Ecto neural progenitor cell (in vitro differentiated cells): ENCODE measurements at regions not wholly inside any gene's neighbourhood (a gene's known extent, or its start where the extent isn't known, plus 50 kb on each side); places are given as distances from the start of the nearest gene placed in this dataset.
"Not testable (repeated sequence)": the region's sequence is repeated elsewhere in the genome, so short reads cannot be mapped to it uniquely, and the experiment has no call there.

ENCODE experiments used
- DNase-seq: peaks from one replicate; pipeline ENCODE4 v3.0.0-alpha.2; 2018; ENCODE audit warnings: low spot score

DNA sequence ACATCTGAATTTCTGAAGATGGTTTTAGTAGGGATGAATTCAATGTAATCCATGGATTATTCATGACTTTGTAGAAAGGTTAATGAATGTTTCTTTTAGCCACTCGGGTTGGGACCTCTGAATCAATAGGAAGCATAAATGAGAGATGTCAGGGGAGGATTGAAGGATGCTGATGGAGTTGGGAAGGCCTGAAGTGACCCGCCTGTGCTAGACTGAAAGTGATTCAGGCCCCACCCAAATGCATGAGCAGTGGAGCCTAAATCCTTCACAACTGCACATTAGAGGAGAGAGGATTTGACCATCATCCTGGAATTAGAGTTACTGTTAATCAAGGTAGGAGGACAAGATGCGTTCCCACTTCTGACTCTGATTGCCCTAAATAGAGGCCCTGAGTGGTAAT is 162.2 kb upstream of the PTPN20 start:
- DNase-seq = not testable (repeated sequence)

DNA sequence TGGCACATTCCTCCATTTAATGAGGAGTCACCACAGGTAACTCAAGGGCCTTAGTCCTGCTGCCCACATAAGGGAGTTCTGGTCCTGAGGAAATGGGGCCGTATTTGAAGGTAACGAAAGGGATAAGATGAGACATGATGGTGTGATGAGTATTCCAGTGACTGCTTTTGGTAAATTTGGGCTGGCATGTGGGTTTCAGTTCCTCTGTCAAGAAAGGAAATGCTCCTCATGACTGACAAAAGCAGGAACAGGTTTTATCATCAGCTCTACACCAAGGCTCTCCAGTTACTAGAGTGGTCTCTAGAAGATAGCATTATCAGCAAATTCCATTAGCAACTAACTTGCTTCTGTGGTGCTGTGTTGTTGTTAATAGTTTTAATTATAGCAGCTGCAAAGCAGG is 161.8 kb upstream of the PTPN20 start:
- DNase-seq = not testable (repeated sequence)

DNA sequence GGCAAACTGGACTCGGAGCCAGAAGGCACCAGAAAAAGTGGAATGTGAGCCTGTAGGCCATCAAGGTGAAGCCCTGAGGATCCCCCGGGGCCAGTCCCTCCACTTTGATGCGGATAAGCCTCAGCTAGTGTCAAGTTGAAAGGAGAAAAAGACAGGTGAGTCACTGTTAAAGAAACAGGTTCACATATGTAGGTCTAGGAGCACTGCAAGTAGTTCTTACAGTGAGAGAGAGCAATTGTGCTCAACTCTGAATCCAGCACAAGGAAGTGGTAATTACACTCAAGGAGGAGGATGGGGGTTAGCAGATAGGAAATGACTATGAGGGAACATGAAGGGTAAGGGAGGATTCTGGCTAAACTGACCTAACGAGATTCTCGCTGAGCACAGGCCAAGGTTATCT is 157.5 kb upstream of the PTPN20 start:
- not testable (repeated sequence) for DNase-seq

DNA sequence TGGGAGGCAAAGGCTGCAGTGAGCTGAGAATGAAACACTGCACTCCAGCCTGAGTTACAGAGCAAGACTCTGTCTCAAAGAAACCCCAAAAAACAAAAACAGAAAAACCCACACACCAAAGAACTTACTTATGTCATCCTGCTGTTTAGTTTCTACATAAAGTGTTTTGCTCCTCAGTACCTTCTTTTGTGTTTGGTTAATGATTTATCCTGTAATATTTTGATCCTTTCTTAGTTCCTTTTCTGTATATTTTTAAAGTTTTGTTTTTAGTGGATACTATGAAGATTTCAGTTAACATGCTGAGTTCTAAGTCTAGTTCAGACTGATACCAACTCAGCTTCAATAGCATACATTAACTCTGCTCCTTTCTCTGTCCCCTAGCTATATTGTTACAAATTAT is 149.8 kb upstream of the PTPN20 start:
- not testable (repeated sequence) for DNase-seq

DNA sequence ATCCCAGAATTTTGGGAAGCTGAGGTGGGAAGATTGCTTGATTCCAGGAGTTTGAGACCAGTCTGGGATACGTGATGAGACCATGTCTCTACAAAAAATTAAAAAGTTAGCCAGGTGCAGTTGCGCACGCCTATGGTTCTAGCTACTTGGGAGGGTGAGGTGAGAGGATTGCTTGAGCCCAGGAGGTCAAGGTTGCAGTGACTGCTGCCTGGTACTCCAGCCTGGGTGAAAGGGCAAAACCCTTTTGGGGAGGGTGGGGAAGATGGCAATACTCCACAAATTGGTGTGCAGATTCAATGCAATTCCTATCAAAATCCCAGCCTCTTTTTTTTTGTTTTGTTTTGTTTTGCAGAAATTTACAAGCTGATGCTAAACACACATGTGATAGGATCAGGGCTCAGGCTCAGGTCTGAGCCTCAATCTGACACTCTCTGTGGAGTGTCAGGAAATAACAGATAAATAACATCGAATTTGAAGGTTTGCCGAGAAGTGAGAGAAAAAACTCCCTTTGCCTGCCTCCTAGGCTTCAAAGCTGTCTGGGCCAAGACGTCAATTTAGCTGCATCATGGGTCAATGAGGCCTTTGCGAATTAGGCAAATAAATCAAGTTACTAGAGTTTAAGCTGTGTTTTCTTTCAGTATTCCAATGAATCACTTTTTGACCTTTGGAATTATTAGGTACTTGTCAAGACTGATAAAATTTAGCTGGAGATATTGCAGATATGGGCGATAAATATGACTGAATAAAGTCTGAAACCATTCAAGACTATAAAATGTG is 142.5 kb upstream of the PTPN20 start:
- not testable (repeated sequence) for DNase-seq

DNA sequence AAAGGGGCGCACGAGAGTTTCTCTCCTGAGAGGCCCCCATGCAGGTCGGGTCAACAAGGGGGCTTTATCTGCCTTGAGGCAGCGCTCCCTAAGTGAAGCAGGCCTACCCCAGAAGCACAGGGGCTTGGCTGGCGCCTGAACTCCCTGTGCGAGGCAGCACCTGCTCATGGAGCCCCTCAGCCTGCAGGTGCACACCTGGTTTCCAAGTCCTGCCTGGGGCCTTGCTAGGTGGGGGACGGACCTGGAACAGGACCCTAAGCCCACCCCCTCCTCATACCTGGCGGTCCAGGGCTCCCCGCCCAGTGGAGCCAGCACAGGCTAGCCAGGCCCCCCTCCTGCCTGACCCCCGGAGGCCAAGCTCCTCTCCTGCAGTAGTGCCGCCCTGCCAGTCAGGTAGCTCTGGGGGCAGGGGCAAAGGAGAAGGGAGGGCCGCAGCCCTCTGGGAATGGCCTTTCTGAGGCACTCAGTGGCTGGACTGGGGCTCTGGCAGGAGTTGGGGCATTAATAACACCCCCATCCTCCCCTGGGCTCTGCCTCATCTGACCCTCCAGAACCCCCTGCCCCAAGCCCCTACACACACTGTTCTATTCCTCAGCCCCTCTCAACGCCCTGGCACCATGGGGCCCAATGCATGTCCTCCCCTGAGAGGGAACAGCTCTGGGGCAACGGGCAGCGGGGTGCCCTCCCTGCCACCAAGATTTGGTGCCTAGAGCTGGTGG is 137.9 kb upstream of the PTPN20 start:
- DNase-seq = not testable (repeated sequence)

GRCh38 chr10:46773897-46774236 is 137.4 kb upstream of the PTPN20 start:
- DNase-seq = not testable (repeated sequence)

GRCh38 chr10:46774366-46774765 is 136.9 kb upstream of the PTPN20 start:
- DNase-seq = not testable (repeated sequence)

DNA sequence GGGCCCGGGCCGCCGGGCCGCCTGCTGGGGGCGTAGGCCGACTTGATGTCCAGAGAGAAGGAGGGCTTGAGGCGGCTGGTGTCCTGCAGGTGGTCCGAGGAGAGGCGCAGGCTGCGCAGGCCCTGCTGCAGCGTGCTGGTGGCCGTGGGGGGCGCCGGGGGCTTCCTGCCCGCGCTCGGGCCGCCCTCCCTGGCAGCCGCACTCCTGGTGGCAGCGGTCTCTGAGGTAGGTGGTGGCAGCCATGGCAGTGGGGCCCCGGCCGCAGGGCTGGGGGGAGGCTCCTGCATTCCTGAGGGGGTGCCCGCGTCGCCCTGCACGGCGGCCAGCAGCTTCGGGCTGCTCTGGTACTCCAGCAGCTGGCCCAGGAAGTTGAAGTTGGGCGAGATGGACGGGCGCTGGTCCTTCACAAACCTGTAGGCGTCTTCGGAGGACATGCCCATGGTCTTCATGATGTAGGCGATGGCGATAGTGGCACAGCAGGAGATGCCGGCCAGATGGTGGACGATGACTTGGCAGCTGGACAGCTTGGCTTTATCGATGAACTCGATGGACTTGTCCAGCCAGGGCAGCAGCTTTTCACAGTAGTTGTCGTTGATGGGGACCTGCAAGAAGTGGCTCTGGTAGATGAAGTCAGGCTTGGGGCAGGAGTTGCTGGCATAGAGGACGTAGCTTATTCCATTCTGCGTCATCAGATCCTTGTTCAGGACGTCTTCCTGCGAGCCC is 136.1 kb upstream of the PTPN20 start:
- DNase-seq = not testable (repeated sequence)

DNA sequence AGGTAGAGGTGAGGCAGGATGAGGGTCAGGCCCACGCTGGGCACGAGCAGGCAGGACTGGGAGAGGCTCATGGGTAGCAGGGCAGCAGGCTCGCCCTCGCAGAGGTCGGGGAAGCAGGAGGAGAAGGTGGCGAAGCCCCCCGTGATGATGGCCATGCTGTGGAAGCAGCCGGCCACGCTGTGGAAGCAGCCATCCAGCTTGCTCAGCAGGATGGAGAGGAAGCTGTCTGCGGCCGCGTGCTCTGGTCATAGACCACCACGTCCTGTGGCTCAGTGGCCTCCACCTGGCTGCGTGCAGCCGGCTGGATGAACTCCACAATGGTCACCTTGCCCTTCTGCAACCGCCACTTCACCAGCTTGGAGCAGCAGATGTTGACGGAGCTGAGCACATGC is 135.6 kb upstream of the PTPN20 start:
- not testable (repeated sequence) for DNase-seq

DNA sequence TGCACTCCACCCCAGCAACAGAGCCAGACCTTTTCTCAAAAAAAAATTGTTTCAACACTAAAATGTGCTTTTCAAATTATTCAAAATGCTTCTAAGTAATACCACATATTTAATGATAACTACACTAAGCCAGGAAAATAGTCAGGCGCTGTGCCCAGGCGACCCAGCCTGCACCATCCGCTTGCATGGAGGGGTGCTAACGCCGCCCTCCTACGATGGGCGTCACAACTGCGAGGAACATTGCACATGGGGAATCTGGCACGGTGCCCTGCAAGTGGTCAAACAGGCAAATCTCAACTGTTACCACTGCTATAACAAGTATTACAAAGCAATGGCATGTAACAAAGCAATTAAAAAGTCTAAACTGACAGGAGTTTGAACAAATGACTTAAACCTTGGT is 131.7 kb upstream of the PTPN20 start:
- not testable (repeated sequence) for DNase-seq

DNA sequence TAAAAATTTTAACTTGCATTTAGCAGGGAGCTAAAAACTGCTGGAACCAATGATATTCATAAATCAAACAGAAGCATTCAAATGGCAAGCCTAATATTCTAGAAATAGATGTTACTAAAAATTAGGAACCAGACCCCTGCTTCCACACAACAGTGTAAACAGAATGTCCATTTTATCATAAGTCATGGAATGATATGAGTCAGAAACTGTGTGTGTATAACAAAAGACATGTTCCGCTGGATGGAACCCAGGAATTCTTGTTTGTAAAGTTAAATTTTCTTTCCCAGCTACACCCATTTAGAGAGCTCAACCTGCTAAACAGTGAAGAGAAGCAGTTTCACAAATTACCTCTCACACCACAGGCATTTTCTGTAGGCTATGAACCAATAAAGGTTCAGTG is 131.1 kb upstream of the PTPN20 start:
- not testable (repeated sequence) for DNase-seq

GRCh38 chr10:46781001-46781400 is 130.2 kb upstream of the PTPN20 start:
- DNase-seq = not testable (repeated sequence)

GRCh38 chr10:46782001-46782874 is 129.0 kb upstream of the PTPN20 start:
- DNase-seq = not testable (repeated sequence)

GRCh38 chr10:46784665-46785064 is 126.6 kb upstream of the PTPN20 start:
- DNase-seq = not testable (repeated sequence)

DNA sequence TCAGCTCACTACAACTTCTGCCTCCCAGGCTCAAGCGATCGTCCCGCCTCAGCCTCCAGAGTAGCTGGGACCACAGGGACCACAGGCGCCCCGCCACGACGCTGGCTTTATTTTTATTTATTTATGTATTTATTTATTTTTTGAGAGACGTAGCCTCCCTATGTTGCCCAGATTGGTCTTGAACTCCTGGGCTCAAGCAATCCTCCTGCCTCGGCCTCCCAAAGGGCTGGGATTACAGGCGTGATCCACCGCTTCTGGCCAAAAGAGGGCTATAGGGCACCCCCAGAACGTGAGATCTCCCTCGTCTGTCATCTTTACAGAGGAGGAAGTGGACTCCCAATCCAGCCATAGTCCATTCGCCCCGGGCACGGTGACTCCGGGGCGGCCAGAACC is 125.1 kb upstream of the PTPN20 start:
- not testable (repeated sequence) for DNase-seq

- peak; percentile 82 for DNase-seq
Measured at GRCh38 chr10:46786518-46787320, 124.5 kb upstream of the PTPN20 start.

DNA sequence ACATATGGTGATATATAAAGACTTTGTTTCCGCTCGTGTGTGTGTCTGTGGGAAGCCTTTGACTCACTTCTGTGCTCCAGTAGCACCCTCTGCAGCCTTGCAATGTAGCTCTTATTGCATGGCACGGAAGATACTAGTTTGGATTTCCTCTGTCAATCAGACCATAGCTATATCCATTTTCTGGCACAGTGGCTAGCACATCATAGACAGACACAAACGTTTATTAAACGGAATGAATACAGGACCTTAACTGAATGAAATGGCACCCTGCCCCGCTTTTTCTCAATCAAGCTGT is 124.0 kb upstream of the PTPN20 start:
- no peak for DNase-seq

- not testable (repeated sequence) for DNase-seq
Measured at GRCh38 chr10:46792657-46793357, 118.4 kb upstream of the PTPN20 start.

- DNase-seq = not testable (repeated sequence)
Measured at GRCh38 chr10:46796351-46796750, 114.9 kb upstream of the PTPN20 start.
